Fibroblast of mammary gland (primary cell): ENCODE measurements at regions not wholly inside any gene's neighbourhood (a gene's known extent, or its start where the extent isn't known, plus 50 kb on each side); places are given as distances from the start of the nearest gene placed in this dataset.

Source experiments
- DNase-seq: peaks from one replicate; pipeline ENCODE4 v3.0.0-alpha.2; 2010; ENCODE audit warnings: low read depth
- H3K4me3 ChIP-seq: 2 replicates; pipeline ENCODE4 v1.5.1; 2011; ENCODE audit warnings: low read depth, mild to moderate bottlenecking, low read length, moderate library complexity; ENCODE audit not compliant: control insufficient read depth
- TF ChIP-seq, protein P1 (sequence below): conservative IDR thresholded peaks from 2 replicates; pipeline ENCODE4 v1.5.1; 2011; ENCODE audit warnings: low read depth, low read length, inconsistent platforms; ENCODE audit not compliant: control insufficient read depth, insufficient read depth

- no peak for DNase-seq
These were observed 122.5 kb downstream of the DICER1 start for GRCh38 chr14:95034788-95035187.

GRCh38 chr14:95033682-95034632 is 123.4 kb downstream of the DICER1 start:
- TF ChIP-seq, protein P1, sequence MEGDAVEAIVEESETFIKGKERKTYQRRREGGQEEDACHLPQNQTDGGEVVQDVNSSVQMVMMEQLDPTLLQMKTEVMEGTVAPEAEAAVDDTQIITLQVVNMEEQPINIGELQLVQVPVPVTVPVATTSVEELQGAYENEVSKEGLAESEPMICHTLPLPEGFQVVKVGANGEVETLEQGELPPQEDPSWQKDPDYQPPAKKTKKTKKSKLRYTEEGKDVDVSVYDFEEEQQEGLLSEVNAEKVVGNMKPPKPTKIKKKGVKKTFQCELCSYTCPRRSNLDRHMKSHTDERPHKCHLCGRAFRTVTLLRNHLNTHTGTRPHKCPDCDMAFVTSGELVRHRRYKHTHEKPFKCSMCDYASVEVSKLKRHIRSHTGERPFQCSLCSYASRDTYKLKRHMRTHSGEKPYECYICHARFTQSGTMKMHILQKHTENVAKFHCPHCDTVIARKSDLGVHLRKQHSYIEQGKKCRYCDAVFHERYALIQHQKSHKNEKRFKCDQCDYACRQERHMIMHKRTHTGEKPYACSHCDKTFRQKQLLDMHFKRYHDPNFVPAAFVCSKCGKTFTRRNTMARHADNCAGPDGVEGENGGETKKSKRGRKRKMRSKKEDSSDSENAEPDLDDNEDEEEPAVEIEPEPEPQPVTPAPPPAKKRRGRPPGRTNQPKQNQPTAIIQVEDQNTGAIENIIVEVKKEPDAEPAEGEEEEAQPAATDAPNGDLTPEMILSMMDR: no peak
- no peak for DNase-seq

More at GRCh38 chr14:95034788-95035187, 122.5 kb downstream of the DICER1 start:
- TF ChIP-seq, protein P1: no peak
- H3K4me3 ChIP-seq: no peak overlapping the region

DNA sequence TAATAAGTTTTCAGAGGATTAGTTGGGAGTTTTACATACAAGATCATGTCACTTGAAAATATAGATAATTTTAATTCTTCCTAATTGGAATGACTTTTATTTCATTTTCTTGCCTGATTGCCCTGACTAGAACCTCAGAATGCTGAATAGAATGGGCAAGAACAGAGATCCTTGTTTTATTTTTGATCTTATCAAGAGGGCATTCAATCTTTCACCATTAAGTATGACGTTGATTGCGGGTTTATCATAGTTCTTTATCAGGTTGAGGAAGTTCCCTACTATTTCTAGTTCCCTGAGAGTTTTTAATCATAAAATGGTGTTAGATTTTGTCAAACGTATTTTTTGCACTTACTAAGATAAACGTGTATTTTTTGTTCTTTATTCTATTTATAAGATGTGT is 124.3 kb downstream of the DICER1 start:
- no peak for DNase-seq
- no peak overlapping the region for H3K4me3 ChIP-seq
- TF ChIP-seq, protein P1: no peak

More at GRCh38 chr14:95033682-95034632, 123.4 kb downstream of the DICER1 start:
- no peak overlapping the region for H3K4me3 ChIP-seq

DNA sequence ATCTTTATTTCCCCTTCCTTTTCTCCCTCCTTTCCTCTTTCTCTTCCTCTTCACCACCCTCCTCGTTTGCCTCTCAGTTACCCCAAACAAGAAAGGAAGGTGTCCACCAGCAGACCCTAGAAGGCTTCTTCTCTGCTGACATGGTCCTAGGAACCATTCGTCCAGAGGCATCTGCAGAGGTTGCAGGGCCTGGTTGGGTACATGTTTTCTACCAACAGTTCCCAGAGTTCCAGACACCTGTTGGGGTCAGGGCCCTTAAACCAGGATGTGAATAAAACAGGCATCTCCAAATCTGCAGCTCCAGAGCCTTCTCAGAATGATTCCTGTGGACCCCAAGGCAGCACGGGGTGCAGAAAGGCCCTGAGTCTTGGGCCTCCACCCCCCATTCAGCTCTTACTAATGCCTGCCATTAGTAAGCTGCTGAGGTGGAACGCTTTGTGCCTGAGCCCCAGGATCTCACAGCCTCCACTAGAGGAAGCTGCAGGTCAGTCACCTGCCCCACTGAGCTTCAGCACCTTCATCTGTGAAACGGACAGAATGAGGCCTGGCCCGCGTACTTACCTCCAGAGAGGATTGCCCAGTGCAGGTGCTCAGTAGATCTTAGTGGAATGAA is 130.4 kb downstream of the DICER1 start:
- H3K4me3 ChIP-seq: no peak overlapping the region
- DNase-seq: no peak
- TF ChIP-seq, protein P1: no peak

- no peak overlapping the region for H3K4me3 ChIP-seq
- DNase-seq: no peak
- TF ChIP-seq, protein P1: no peak
These were observed 131.4 kb downstream of the DICER1 start for GRCh38 chr14:95025941-95026340.

GRCh38 chr14:95025218-95025617 is 132.1 kb downstream of the DICER1 start:
- TF ChIP-seq, protein P1: no peak
- DNase-seq: no peak
- no peak overlapping the region for H3K4me3 ChIP-seq
